ENCODE measurements at regions not wholly inside any gene's neighbourhood (a gene's known extent, or its start where the extent isn't known, plus 50 kb on each side); places are given as distances from the start of the nearest gene placed in this dataset.
A peak's percentile ranks its signal among the peaks of the same experiment; 100 is the strongest.

DNA sequence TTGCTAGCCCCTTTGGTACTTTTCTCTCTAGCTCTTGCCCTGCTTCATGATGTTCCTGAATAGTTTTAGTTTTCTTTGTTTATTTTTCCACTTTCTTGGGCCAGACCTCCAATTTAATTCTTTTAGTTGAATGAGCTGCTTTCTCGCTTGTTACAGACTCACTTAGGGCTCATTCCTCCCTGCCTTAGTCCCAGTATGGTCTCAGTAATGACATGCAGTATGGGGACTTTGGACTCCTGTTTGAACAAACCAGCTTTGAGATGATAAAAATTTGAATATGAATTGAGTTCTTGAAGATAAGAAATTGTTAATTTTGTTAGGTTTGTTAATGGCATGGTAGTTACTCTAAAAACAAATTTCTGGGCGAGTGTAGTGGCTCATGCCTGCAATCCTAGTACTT, 284.8 kb upstream of the DMRT1 start:
- Histone ChIP-seq H3K36me3 (no peaks in the 10 kb centered on the region), H3K4me3 (no peak overlapping the region), H3K27me3 (no peaks in the 10 kb centered on the region), H3K9me3 (no peaks in the 10 kb centered on the region), H3K4me1 (no peaks in the 10 kb centered on the region), H3K27ac (no peak overlapping the region)
- DNase-seq (no peak), ATAC-seq (no peak)
- TF ChIP-seq POLR2A (IDR thresholded peaks at IDR 0.05), result no peak
- TF ChIP-seq, protein P1, sequence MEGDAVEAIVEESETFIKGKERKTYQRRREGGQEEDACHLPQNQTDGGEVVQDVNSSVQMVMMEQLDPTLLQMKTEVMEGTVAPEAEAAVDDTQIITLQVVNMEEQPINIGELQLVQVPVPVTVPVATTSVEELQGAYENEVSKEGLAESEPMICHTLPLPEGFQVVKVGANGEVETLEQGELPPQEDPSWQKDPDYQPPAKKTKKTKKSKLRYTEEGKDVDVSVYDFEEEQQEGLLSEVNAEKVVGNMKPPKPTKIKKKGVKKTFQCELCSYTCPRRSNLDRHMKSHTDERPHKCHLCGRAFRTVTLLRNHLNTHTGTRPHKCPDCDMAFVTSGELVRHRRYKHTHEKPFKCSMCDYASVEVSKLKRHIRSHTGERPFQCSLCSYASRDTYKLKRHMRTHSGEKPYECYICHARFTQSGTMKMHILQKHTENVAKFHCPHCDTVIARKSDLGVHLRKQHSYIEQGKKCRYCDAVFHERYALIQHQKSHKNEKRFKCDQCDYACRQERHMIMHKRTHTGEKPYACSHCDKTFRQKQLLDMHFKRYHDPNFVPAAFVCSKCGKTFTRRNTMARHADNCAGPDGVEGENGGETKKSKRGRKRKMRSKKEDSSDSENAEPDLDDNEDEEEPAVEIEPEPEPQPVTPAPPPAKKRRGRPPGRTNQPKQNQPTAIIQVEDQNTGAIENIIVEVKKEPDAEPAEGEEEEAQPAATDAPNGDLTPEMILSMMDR (IDR thresholded peaks at IDR 0.05 in 4 of 5, conservative IDR thresholded peaks at IDR 0.05 in 1 of 5), result no peak
- intact Hi-C loops (cut with DNase I; ENCODE audit: low total_unique reads) (no loop called here), in situ Hi-C loops (cut with MboI; ENCODE audit: low sequenced_read_pairs in 4 of 4) (no loop called here)

DNA sequence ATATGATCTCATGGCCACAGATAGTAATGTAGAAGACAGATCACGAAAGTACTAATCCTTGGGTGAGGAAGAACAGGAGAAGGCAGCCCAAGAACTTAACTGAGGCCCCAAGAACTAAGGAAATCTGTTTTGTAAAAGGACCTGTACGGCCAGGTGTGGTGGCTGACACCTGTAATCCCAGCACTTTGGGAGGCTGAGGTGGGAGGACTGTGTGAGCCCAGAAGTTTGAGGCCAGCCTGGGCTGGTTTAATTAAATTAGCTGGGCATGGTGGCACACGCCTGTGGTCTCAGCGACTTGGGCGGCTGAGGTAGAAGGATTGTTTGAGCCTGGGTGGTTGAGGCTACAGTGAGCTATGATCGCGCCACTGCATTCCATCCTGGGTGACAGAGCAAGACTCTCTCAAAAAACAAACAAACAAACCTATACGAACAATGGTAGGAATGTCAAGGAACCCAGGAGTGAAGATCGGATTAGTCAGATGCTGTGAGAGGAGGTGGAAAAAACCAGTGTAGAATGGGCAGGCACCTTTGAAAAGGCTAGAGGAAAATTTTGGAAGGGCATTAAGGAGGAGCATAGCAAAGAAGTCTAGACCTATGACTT, 283.8 kb upstream of the DMRT1 start:
- no peak for TF ChIP-seq POLR2A (IDR thresholded peaks at IDR 0.05)
- TF ChIP-seq, protein P1 (IDR thresholded peaks at IDR 0.05 in 4 of 5, conservative IDR thresholded peaks at IDR 0.05 in 1 of 5), result no peak
- Histone ChIP-seq H3K9me3 (no peaks in the 10 kb centered on the region), H3K27ac (no peak overlapping the region), H3K4me3 (no peak overlapping the region), H3K36me3 (no peaks in the 10 kb centered on the region), H3K27me3 (no peaks in the 10 kb centered on the region), H3K4me1 (no peaks in the 10 kb centered on the region)
- DNase-seq (no peak), ATAC-seq (no peak)
- intact Hi-C loops (cut with DNase I; ENCODE audit: low total_unique reads), result no loop called here
- in situ Hi-C loops (cut with MboI; ENCODE audit: low sequenced_read_pairs in 4 of 4), result no loop called here

DNA sequence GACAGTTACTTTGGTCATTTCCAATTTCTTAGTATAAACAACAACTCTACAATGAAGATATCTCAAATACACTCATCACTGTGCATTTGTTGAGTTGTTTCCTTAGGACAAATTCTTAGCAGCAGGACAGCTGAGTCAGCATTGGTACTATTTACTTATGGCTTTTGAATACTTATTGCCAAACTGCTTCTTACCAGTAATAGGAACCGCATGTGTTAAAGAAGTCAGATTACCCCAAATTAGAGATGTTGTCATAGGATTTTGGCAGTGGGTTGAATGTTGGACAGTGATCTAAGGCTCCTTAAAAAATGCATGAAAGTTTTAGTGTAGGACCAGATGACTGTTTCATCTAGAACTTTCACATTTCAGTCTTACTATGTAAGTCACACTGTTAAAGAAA, 280.1 kb upstream of the DMRT1 start:
- intact Hi-C loops (cut with DNase I; ENCODE audit: low total_unique reads) (no loop called here), in situ Hi-C loops (cut with MboI; ENCODE audit: low sequenced_read_pairs in 4 of 4) (no loop called here)
- ATAC-seq, result peak in 1 of 2 donors; percentile 26
- H3K36me3 ChIP-seq, result no peaks in the 10 kb centered on the region
- no peaks in the 10 kb centered on the region for H3K4me1 ChIP-seq
- TF ChIP-seq, protein P1 (IDR thresholded peaks at IDR 0.05 in 4 of 5, conservative IDR thresholded peaks at IDR 0.05 in 1 of 5), result no peak
- no peak for TF ChIP-seq POLR2A (IDR thresholded peaks at IDR 0.05)
- H3K4me3 ChIP-seq, result no peak overlapping the region
- DNase-seq, result no peak
- no peaks in the 10 kb centered on the region for H3K9me3 ChIP-seq
- no peak overlapping the region for H3K27ac ChIP-seq
- H3K27me3 ChIP-seq, result no peaks in the 10 kb centered on the region

DNA sequence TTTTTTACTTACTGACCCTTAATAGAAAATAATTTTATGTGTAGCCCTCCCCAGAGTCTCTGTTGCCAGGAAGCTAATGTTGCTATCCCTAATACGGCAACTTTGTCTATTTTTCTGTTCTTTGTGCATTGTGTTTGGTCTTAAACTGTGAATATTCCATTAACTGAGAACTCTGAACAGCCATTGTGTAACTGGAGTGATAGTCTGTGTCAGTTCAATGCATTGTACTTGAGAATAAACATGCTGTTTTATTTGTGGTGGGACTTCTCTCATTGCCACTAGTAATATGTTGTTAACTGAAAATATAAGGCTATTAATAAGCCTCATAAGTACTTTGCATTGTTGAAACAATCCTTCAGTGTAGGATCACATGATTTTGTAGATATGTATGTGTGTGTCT, 278.3 kb upstream of the DMRT1 start:
- Histone ChIP-seq H3K9me3 (no peaks in the 10 kb centered on the region), H3K27ac (no peak overlapping the region), H3K36me3 (no peaks in the 10 kb centered on the region), H3K4me3 (no peak overlapping the region), H3K4me1 (no peaks in the 10 kb centered on the region), H3K27me3 (no peaks in the 10 kb centered on the region)
- in situ Hi-C loops (cut with MboI; ENCODE audit: low sequenced_read_pairs in 4 of 4), result no loop called here
- no peak for ATAC-seq
- DNase-seq, result no peak
- TF ChIP-seq, protein P1 (IDR thresholded peaks at IDR 0.05 in 4 of 5, conservative IDR thresholded peaks at IDR 0.05 in 1 of 5), result no peak
- TF ChIP-seq POLR2A (IDR thresholded peaks at IDR 0.05), result no peak
- intact Hi-C loops (cut with DNase I; ENCODE audit: low total_unique reads), result no loop called here

DNA sequence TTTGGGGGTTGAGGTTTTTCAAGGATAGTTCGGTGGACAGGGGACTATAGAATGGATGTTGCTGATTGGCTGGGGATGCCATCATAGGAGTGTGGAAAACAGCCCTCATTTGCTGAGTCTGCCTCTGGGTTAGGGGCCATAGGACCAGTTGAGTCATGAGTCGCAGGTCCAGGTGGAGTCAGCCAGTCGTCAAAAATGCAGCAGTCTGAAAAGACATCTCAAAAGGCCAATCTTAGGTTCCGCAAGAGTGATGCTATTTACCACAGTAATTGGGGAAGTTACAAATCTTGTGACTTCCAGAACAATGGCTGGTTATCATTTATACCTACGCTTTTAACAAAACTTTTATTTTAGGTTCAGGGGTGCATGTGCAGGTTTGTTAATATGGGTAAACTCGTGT, 276.0 kb upstream of the DMRT1 start:
- Histone ChIP-seq H3K36me3 (no peaks in the 10 kb centered on the region), H3K27me3 (no peaks in the 10 kb centered on the region), H3K9me3 (no peaks in the 10 kb centered on the region), H3K4me1 (peaks cover 0 to 1% of the 10 kb centered on the region in 2 donors), H3K4me3 (no peak overlapping the region), H3K27ac (no peak overlapping the region)
- DNase-seq (no peak), ATAC-seq (no peak)
- intact Hi-C loops (cut with DNase I; ENCODE audit: low total_unique reads), result no loop called here
- TF ChIP-seq, protein P1 (IDR thresholded peaks at IDR 0.05 in 4 of 5, conservative IDR thresholded peaks at IDR 0.05 in 1 of 5), result no peak
- TF ChIP-seq POLR2A (IDR thresholded peaks at IDR 0.05), result no peak
- in situ Hi-C loops (cut with MboI; ENCODE audit: low sequenced_read_pairs in 4 of 4), result no loop called here
